GM06990 (cell line): ENCODE measurements at regions not wholly inside any gene's neighbourhood (a gene's known extent, or its start where the extent isn't known, plus 50 kb on each side); places are given as distances from the start of the nearest gene placed in this dataset.

Source experiments
- DNase-seq: peaks from one replicate; pipeline ENCODE4 v3.0.0-alpha.2; 2011; ENCODE audit not compliant: insufficient read length; ENCODE audit errors: extremely low read depth
- H3K27me3 ChIP-seq: replicated peaks from 2 replicates; pipeline ENCODE4 v1.6.0; 2011; ENCODE audit warnings: low read length; ENCODE audit not compliant: control insufficient read depth, insufficient read depth
- H3K36me3 ChIP-seq: 2 replicates; pipeline ENCODE4 v1.5.1; 2011; ENCODE audit warnings: low read length; ENCODE audit not compliant: control insufficient read depth, insufficient read depth
- H3K4me3 ChIP-seq: replicated peaks from 2 replicates; pipeline ENCODE4 v1.5.1; 2011; ENCODE audit warnings: low read depth, mild to moderate bottlenecking, control low read depth, low read length
- TF ChIP-seq, protein P1 (sequence below): IDR thresholded peaks from 2 replicates; pipeline ENCODE4 v1.5.1; 2011; ENCODE audit warnings: low read length, control low read depth, mild to moderate bottlenecking, inconsistent platforms; ENCODE audit not compliant: insufficient read depth, poor library complexity, severe bottlenecking

DNA sequence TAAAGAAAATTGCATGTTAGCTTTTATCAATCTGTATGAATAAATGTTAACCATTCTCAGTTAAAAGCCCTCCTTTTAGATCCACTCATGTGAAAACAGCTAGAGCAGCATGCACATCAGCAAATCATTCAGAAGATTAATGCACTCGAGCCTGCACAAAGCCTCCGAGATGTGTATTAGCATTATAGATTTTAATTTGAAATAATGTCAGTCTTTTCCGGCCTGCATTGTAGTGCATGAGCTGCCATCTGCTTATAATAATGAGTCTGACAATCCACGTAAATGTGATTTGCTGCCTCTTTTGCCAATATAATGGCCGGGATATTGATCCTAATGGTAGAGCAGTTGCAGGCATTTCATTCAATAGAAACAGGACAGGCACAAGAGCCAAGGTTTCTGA, 585.1 kb downstream of the IRX1 start:
- TF ChIP-seq, protein P1, sequence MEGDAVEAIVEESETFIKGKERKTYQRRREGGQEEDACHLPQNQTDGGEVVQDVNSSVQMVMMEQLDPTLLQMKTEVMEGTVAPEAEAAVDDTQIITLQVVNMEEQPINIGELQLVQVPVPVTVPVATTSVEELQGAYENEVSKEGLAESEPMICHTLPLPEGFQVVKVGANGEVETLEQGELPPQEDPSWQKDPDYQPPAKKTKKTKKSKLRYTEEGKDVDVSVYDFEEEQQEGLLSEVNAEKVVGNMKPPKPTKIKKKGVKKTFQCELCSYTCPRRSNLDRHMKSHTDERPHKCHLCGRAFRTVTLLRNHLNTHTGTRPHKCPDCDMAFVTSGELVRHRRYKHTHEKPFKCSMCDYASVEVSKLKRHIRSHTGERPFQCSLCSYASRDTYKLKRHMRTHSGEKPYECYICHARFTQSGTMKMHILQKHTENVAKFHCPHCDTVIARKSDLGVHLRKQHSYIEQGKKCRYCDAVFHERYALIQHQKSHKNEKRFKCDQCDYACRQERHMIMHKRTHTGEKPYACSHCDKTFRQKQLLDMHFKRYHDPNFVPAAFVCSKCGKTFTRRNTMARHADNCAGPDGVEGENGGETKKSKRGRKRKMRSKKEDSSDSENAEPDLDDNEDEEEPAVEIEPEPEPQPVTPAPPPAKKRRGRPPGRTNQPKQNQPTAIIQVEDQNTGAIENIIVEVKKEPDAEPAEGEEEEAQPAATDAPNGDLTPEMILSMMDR: no peak
- Histone ChIP-seq H3K36me3 (no peaks in the 10 kb centered on the region), H3K27me3 (no peaks in the 10 kb centered on the region), H3K4me3 (no peak overlapping the region)
- DNase-seq: no peak

DNA sequence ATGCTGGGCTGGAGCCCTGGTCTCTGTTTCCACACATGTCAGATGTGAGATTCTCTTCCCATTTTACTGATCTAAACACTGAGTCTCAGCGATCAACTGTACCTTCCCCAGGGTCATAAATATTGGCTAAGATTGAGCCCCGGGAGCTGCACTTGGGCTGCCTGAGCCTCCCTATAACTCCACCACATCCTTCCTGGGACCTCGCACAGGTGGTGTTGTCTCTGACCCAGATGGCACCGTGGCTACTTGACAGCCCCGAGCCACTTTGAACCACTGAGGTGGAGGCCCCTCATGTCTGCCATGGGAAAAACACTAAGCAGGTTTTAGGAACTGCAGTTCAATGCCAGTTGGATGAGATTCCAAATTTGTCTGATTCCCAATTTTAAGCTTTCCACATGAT, 586.5 kb downstream of the IRX1 start:
- Histone ChIP-seq H3K27me3 (no peaks in the 10 kb centered on the region), H3K36me3 (no peaks in the 10 kb centered on the region), H3K4me3 (no peak overlapping the region)
- TF ChIP-seq, protein P1: no peak
- DNase-seq: no peak

DNA sequence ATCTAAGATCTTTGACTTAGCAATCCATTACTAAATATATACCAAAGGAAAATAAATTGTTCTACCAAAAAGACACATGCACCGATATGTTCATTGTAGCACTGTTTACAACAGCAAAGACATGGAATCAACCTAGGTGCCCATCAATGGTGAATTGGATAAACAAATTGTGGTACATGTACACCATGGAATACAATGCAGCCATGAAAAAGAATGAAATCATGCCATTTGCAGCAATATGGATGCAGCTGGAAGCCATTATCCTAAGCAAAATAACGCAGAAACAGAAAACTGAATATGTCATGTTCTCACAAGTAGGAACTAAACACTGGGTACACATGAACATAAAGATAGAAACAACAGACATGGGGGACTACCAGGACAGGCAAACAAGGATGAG, 589.5 kb downstream of the IRX1 start:
- H3K36me3 ChIP-seq: no peaks in the 10 kb centered on the region
- H3K4me3 ChIP-seq: no peak overlapping the region
- TF ChIP-seq, protein P1: no peak
- H3K27me3 ChIP-seq: no peaks in the 10 kb centered on the region
- DNase-seq: no peak

DNA sequence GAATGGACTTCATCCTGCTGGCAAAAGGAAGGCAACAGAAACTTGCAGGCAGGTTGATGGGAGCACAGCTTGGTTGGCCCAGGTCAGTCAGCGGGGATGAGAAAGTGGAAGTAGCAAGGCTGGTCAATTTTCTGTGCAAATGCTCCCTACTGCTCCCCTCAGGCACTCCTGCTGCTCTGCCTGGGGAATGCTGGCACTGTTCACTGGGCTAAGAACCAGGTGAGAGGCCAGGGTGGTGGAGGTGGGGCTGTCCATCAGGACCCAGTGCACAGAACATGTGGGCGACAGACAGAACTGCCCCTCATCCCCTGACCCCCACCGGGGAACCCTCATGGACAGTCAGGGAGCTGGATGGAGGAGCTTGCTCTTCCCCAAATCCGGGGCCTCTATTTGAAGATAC, 593.1 kb downstream of the IRX1 start:
- H3K36me3 ChIP-seq: no peaks in the 10 kb centered on the region
- TF ChIP-seq, protein P1: no peak
- no peaks in the 10 kb centered on the region for H3K27me3 ChIP-seq
- no peak for DNase-seq
- no peak overlapping the region for H3K4me3 ChIP-seq

DNA sequence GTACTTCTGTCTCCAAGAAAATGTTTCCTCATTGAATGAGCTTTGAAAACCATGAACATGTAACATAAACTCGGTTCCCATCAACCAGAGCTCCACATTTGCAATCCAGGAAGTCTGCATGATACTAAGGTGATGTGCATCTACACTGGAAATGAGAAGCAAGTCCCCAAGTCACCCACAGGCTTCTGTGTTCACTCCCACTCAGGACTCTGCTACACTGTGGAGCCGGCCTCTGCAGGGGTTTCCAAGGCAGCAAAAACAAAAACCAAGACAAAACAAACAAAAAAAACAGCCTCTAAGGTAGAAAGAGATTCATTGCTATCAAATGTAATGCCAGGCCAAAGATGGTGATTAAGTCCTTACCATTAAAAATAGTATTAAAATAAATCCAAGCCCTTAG, 593.7 kb downstream of the IRX1 start:
- TF ChIP-seq, protein P1: no peak
- DNase-seq: no peak

DNA sequence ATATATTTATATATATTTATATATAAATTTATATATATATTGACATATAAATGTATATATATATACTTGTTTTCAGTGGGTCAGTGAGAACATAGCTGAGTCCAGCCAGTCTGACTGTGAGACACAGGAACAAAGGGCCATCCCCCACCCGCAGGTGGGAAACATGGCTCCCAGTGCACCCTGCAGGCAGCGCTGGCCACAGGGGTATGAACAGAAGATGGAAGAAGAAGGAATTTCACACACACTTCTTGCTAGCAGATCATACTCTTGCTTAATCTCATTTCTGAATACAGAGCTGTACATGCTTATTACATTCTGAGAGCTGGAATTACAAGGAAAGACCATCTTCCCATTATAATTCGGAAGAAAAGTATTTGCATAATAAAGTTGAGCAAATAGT, 595.4 kb downstream of the IRX1 start:
- DNase-seq: no peak
- TF ChIP-seq, protein P1: no peak
- Histone ChIP-seq H3K27me3 (no peaks in the 10 kb centered on the region), H3K36me3 (no peaks in the 10 kb centered on the region), H3K4me3 (no peak overlapping the region)

More for the DNA sequence above, 593.7 kb downstream of the IRX1 start:
- Histone ChIP-seq H3K27me3 (no peaks in the 10 kb centered on the region), H3K4me3 (no peak overlapping the region), H3K36me3 (no peaks in the 10 kb centered on the region)
